ENCODE measurements at regions not wholly inside any gene's neighbourhood (a gene's known extent, or its start where the extent isn't known, plus 50 kb on each side); places are given as distances from the start of the nearest gene placed in this dataset.

DNA sequence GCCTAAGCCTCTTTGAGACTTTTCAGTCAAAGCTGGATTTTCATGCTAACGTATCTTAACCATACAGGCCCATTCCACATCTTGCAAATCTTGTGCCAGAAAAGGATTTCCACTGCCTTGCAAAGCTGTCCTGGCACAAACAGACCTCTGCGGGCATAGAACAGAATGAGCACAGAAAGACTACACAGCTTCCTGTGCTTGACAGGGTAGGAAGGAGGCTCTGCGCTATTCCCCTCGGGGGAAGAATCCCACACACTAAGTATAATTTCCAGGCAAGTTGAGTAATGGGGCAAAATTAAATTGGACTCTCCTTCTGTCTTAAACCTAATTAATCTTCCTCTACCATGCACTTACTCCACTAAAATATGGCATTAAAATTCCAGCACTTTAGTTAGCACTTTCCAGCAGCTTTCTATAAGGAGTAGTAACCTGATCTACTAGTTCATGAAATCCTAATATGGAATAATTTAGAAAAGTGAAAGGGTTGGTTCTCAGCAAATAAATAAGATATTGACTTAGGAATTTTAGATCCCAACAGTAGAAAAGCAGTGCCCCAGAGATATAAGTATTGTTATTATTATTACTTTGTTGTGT, 532.1 kb upstream of the JAG1 start:
- TF ChIP-seq, protein P1, sequence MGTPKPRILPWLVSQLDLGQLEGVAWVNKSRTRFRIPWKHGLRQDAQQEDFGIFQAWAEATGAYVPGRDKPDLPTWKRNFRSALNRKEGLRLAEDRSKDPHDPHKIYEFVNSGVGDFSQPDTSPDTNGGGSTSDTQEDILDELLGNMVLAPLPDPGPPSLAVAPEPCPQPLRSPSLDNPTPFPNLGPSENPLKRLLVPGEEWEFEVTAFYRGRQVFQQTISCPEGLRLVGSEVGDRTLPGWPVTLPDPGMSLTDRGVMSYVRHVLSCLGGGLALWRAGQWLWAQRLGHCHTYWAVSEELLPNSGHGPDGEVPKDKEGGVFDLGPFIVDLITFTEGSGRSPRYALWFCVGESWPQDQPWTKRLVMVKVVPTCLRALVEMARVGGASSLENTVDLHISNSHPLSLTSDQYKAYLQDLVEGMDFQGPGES (IDR thresholded peaks at IDR 0.05; ENCODE audit: low read depth, low read length) = no peak
- TF ChIP-seq, protein P2, sequence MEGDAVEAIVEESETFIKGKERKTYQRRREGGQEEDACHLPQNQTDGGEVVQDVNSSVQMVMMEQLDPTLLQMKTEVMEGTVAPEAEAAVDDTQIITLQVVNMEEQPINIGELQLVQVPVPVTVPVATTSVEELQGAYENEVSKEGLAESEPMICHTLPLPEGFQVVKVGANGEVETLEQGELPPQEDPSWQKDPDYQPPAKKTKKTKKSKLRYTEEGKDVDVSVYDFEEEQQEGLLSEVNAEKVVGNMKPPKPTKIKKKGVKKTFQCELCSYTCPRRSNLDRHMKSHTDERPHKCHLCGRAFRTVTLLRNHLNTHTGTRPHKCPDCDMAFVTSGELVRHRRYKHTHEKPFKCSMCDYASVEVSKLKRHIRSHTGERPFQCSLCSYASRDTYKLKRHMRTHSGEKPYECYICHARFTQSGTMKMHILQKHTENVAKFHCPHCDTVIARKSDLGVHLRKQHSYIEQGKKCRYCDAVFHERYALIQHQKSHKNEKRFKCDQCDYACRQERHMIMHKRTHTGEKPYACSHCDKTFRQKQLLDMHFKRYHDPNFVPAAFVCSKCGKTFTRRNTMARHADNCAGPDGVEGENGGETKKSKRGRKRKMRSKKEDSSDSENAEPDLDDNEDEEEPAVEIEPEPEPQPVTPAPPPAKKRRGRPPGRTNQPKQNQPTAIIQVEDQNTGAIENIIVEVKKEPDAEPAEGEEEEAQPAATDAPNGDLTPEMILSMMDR (IDR thresholded peaks at IDR 0.05) = no peak
- TF ChIP-seq, protein P3, sequence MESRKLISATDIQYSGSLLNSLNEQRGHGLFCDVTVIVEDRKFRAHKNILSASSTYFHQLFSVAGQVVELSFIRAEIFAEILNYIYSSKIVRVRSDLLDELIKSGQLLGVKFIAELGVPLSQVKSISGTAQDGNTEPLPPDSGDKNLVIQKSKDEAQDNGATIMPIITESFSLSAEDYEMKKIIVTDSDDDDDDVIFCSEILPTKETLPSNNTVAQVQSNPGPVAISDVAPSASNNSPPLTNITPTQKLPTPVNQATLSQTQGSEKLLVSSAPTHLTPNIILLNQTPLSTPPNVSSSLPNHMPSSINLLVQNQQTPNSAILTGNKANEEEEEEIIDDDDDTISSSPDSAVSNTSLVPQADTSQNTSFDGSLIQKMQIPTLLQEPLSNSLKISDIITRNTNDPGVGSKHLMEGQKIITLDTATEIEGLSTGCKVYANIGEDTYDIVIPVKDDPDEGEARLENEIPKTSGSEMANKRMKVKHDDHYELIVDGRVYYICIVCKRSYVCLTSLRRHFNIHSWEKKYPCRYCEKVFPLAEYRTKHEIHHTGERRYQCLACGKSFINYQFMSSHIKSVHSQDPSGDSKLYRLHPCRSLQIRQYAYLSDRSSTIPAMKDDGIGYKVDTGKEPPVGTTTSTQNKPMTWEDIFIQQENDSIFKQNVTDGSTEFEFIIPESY (IDR thresholded peaks at IDR 0.05; ENCODE audit: borderline replicate concordance, low read depth) = no peak
- TF ChIP-seq, protein P4, sequence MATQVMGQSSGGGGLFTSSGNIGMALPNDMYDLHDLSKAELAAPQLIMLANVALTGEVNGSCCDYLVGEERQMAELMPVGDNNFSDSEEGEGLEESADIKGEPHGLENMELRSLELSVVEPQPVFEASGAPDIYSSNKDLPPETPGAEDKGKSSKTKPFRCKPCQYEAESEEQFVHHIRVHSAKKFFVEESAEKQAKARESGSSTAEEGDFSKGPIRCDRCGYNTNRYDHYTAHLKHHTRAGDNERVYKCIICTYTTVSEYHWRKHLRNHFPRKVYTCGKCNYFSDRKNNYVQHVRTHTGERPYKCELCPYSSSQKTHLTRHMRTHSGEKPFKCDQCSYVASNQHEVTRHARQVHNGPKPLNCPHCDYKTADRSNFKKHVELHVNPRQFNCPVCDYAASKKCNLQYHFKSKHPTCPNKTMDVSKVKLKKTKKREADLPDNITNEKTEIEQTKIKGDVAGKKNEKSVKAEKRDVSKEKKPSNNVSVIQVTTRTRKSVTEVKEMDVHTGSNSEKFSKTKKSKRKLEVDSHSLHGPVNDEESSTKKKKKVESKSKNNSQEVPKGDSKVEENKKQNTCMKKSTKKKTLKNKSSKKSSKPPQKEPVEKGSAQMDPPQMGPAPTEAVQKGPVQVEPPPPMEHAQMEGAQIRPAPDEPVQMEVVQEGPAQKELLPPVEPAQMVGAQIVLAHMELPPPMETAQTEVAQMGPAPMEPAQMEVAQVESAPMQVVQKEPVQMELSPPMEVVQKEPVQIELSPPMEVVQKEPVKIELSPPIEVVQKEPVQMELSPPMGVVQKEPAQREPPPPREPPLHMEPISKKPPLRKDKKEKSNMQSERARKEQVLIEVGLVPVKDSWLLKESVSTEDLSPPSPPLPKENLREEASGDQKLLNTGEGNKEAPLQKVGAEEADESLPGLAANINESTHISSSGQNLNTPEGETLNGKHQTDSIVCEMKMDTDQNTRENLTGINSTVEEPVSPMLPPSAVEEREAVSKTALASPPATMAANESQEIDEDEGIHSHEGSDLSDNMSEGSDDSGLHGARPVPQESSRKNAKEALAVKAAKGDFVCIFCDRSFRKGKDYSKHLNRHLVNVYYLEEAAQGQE (IDR thresholded peaks at IDR 0.05; ENCODE audit: low read depth, low read length) = no peak
